Endodermal cell (in vitro differentiated cells): ENCODE measurements at regions not wholly inside any gene's neighbourhood (a gene's known extent, or its start where the extent isn't known, plus 50 kb on each side); places are given as distances from the start of the nearest gene placed in this dataset.
A peak's percentile ranks its signal among the peaks of the same experiment; 100 is the strongest.
"Not testable (repeated sequence)": the region's sequence is repeated elsewhere in the genome, so short reads cannot be mapped to it uniquely, and the experiment has no call there.

ENCODE experiments used
- DNase-seq: peaks from one replicate; pipeline ENCODE4 v3.0.0-alpha.2; 2017
- H3K27ac ChIP-seq: 2 replicates; pipeline ENCODE4 v1.5.1; 2013; ENCODE audit warnings: mild to moderate bottlenecking, low read depth, low read length, moderate library complexity
- H3K27me3 ChIP-seq: 2 replicates; pipeline ENCODE4 v1.6.1; 2013; ENCODE audit warnings: mild to moderate bottlenecking, low read length, moderate library complexity; ENCODE audit not compliant: insufficient read depth, control insufficient read depth, poor library complexity, severe bottlenecking
- H3K36me3 ChIP-seq: 2 replicates; pipeline ENCODE4 v1.7.0; 2013; ENCODE audit warnings: mild to moderate bottlenecking, low read length, moderate library complexity; ENCODE audit not compliant: control insufficient read depth, insufficient read depth
- H3K4me1 ChIP-seq: one replicate; pipeline ENCODE4 v1.7.0; 2013; ENCODE audit warnings: low read length; ENCODE audit not compliant: control insufficient read depth, insufficient read depth
- H3K4me3 ChIP-seq: 2 replicates; pipeline ENCODE4 v1.5.1; 2013; ENCODE audit warnings: mild to moderate bottlenecking, low read length, moderate library complexity
- H3K9ac ChIP-seq: 2 replicates; pipeline ENCODE4 v1.6.1; 2013; ENCODE audit warnings: mild to moderate bottlenecking, low read length, moderate library complexity; ENCODE audit not compliant: poor library complexity, severe bottlenecking; ENCODE audit errors: extremely low read depth
- H3K9me3 ChIP-seq: 2 replicates; pipeline ENCODE4 v1.6.1; 2013; ENCODE audit warnings: mild to moderate bottlenecking, low read length, moderate library complexity; ENCODE audit not compliant: control insufficient read depth
- H3K27ac Mint-ChIP-seq: 2 replicates; pipeline ENCODE4 v1.8.0; 2020; ENCODE audit warnings: mixed read lengths
- H3K27me3 Mint-ChIP-seq: 2 replicates; pipeline ENCODE4 v1.8.0; 2021; ENCODE audit warnings: mild to moderate bottlenecking, mixed read lengths; ENCODE audit not compliant: insufficient read depth
- H3K36me3 Mint-ChIP-seq: 2 replicates; pipeline ENCODE4 v1.8.0; 2020; ENCODE audit warnings: low read depth, mixed read lengths
- H3K4me1 Mint-ChIP-seq: 2 replicates; pipeline ENCODE4 v1.8.0; 2020; ENCODE audit warnings: mixed read lengths
- H3K4me3 Mint-ChIP-seq: 2 replicates; pipeline ENCODE4 v1.8.0; 2020; ENCODE audit warnings: mild to moderate bottlenecking, moderate library complexity, mixed read lengths
- H3K9me3 Mint-ChIP-seq: 2 replicates; pipeline ENCODE4 v1.8.0; 2020; ENCODE audit warnings: mild to moderate bottlenecking, mixed read lengths
- CTCF ChIP-seq: fragments of 200-600 bp; sonication (generic); conservative IDR thresholded peaks from 2 replicates; pipeline ENCODE4 v1.5.0; 2021; ENCODE audit warnings: antibody characterized with exemption, mild to moderate bottlenecking
- WGBS, 2 experiments: methylation state at CpG; one replicate each; pipeline versions ENCODE4 v1.1.5 to v1.1.7; 2013; ENCODE audit warnings: missing lambda C conversion rate in 2 of 2, mixed read lengths in 1 of 2; ENCODE audit not compliant: insufficient coverage in 1 of 2, insufficient read length in 1 of 2; 5-methylcytosine and 5-hydroxymethylcytosine counted together

GRCh38 chr20:22523128-22523498 lies 61.3 kb downstream of the FOXA2 start:
- Mint-ChIP-seq H3K27ac (peak overlapping the region; percentile 86), H3K9me3 (no peaks in the 10 kb centered on the region), H3K27me3 (peaks cover 19% of the 10 kb centered on the region), H3K36me3 (no peaks in the 10 kb centered on the region), H3K4me1 (peaks cover 53% of the 10 kb centered on the region), H3K4me3 (peak overlapping the region; percentile 32)
- H3K27me3 ChIP-seq, result no peaks in the 10 kb centered on the region
- no peaks in the 10 kb centered on the region for H3K9me3 ChIP-seq
- H3K9ac ChIP-seq, result peak overlapping the region; percentile 49
- no peak overlapping the region for H3K27ac ChIP-seq
- H3K4me1 ChIP-seq, result peaks cover 14% of the 10 kb centered on the region
- DNase-seq, result no peak
- no peaks in the 10 kb centered on the region for H3K36me3 ChIP-seq
- H3K4me3 ChIP-seq, result peak overlapping the region; percentile 46
- 95 to 98% methylated on average over 5 to 7 of the region's 7 CpGs for WGBS, 2 experiments
- no peak for TF ChIP-seq CTCF

- Mint-ChIP-seq H3K4me3 (no peak overlapping the region), H3K36me3 (no peaks in the 10 kb centered on the region), H3K4me1 (peaks cover 53% of the 10 kb centered on the region), H3K27ac (no peak overlapping the region), H3K9me3 (no peaks in the 10 kb centered on the region), H3K27me3 (peaks cover 19% of the 10 kb centered on the region)
- no peaks in the 10 kb centered on the region for H3K36me3 ChIP-seq
- no peak overlapping the region for H3K27ac ChIP-seq
- no peak overlapping the region for H3K9ac ChIP-seq
- TF ChIP-seq CTCF, result no peak
- no peak overlapping the region for H3K4me3 ChIP-seq
- DNase-seq, result no peak
- no peaks in the 10 kb centered on the region for H3K9me3 ChIP-seq
- H3K27me3 ChIP-seq, result no peaks in the 10 kb centered on the region
- 80 to 92% methylated on average over 1 to 3 of the region's 3 CpGs for WGBS, 2 experiments
- peaks cover 14% of the 10 kb centered on the region for H3K4me1 ChIP-seq
Observed at GRCh38 chr20:22522701-22523100, 61.7 kb downstream of the FOXA2 start.

- peaks cover 14% of the 10 kb centered on the region for H3K4me1 ChIP-seq
- not testable (repeated sequence) for H3K9me3 ChIP-seq, H3K9ac ChIP-seq, H3K27ac Mint-ChIP-seq, H3K27ac ChIP-seq, H3K27me3 ChIP-seq, H3K9me3 Mint-ChIP-seq, H3K36me3 ChIP-seq, H3K4me3 Mint-ChIP-seq, H3K4me3 ChIP-seq, H3K36me3 Mint-ChIP-seq, DNase-seq
- Mint-ChIP-seq H3K4me1 (peaks cover 57% of the 10 kb centered on the region), H3K27me3 (peaks cover 19% of the 10 kb centered on the region)
- WGBS, 2 experiments, result 94% methylated on average over 8 to 12 of the region's 12 CpGs
Observed at GRCh38 chr20:22521940-22522339, 62.4 kb downstream of the FOXA2 start.

GRCh38 chr20:22520381-22520780 lies 64.0 kb downstream of the FOXA2 start:
- Mint-ChIP-seq H3K4me1 (peaks cover 57% of the 10 kb centered on the region), H3K4me3 (no peak overlapping the region), H3K9me3 (no peaks in the 10 kb centered on the region), H3K27me3 (peaks cover 10% of the 10 kb centered on the region), H3K36me3 (no peaks in the 10 kb centered on the region), H3K27ac (no peak overlapping the region)
- H3K36me3 ChIP-seq, result no peaks in the 10 kb centered on the region
- no peak for TF ChIP-seq CTCF
- H3K9ac ChIP-seq, result no peak overlapping the region
- no peak for DNase-seq
- H3K27ac ChIP-seq, result no peak overlapping the region
- WGBS, 2 experiments, result 91 to 92% methylated on average over 6 to 8 of the region's 8 CpGs
- peaks cover 14% of the 10 kb centered on the region for H3K4me1 ChIP-seq
- no peak overlapping the region for H3K4me3 ChIP-seq
- no peaks in the 10 kb centered on the region for H3K9me3 ChIP-seq
- no peaks in the 10 kb centered on the region for H3K27me3 ChIP-seq
